ENCODE measurements at regions not wholly inside any gene's neighbourhood (a gene's known extent, or its start where the extent isn't known, plus 50 kb on each side); places are given as distances from the start of the nearest gene placed in this dataset.
"Not testable (repeated sequence)": the region's sequence is repeated elsewhere in the genome, so short reads cannot be mapped to it uniquely, and the experiment has no call there.

DNA sequence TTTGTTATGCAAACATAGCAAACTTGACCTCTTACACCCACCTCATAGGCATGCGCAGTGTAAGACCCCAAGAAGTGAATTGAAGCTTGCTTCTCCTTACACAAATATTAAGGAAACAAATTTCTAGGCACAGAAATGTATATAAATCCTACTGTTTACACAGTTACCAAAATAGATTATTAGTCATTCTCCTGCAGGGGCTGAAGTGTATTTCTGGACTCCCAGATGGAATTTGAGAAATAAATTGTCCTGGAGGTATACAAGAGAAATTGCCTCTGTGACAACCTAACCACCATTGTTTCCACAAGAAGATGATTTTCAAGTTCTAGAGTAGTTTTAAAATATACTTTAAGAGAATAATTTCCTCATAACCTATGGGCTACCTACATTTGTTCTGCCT, 656.0 kb upstream of the MDGA2 start:
- no peak for DNase-seq (ENCODE audit: low read depth)
- TF ChIP-seq MYC (IDR thresholded peaks at IDR 0.05; ENCODE audit: low read depth, low read length) (no peak), POLR2A (IDR thresholded peaks at IDR 0.05; ENCODE audit: extremely low read depth, insufficient read length) (no peak)
- TF ChIP-seq, protein P1, sequence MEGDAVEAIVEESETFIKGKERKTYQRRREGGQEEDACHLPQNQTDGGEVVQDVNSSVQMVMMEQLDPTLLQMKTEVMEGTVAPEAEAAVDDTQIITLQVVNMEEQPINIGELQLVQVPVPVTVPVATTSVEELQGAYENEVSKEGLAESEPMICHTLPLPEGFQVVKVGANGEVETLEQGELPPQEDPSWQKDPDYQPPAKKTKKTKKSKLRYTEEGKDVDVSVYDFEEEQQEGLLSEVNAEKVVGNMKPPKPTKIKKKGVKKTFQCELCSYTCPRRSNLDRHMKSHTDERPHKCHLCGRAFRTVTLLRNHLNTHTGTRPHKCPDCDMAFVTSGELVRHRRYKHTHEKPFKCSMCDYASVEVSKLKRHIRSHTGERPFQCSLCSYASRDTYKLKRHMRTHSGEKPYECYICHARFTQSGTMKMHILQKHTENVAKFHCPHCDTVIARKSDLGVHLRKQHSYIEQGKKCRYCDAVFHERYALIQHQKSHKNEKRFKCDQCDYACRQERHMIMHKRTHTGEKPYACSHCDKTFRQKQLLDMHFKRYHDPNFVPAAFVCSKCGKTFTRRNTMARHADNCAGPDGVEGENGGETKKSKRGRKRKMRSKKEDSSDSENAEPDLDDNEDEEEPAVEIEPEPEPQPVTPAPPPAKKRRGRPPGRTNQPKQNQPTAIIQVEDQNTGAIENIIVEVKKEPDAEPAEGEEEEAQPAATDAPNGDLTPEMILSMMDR (IDR thresholded peaks at IDR 0.05; ENCODE audit: low read depth, low read length) = no peak
- TF ChIP-seq, protein P2, sequence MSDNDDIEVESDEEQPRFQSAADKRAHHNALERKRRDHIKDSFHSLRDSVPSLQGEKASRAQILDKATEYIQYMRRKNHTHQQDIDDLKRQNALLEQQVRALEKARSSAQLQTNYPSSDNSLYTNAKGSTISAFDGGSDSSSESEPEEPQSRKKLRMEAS (IDR thresholded peaks at IDR 0.05; ENCODE audit: low read depth, low read length) = no peak
- no peak overlapping the region for H3K4me3 ChIP-seq (ENCODE audit: low read depth, low read length)

DNA sequence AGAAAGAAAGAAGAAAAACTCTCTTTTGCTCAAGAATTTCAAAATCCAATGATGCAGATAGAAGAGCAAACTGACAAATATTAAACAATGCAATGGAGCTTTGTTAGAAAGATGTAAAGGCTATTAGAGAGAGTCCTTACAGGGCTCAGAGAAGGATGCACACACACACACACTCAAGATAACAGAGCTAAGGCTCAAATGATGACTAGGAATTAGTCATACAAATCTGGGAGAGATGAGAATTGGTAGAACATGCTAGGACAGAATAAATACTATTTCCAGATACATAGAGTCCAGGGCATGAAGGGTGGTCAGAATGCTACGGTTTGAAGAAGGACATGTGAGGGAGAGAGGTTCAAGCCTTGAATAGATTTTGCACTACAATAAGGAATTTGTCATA, 650.1 kb upstream of the MDGA2 start:
- TF ChIP-seq, protein P1 (IDR thresholded peaks at IDR 0.05; ENCODE audit: low read depth, low read length) = no peak
- TF ChIP-seq, protein P2 (IDR thresholded peaks at IDR 0.05; ENCODE audit: low read depth, low read length) = no peak
- no peak for TF ChIP-seq POLR2A (IDR thresholded peaks at IDR 0.05; ENCODE audit: extremely low read depth, insufficient read length)
- no peak for TF ChIP-seq MYC (IDR thresholded peaks at IDR 0.05; ENCODE audit: low read depth, low read length)
- H3K4me3 ChIP-seq (ENCODE audit: low read depth, low read length) = no peak overlapping the region
- DNase-seq (ENCODE audit: low read depth) = no peak

DNA sequence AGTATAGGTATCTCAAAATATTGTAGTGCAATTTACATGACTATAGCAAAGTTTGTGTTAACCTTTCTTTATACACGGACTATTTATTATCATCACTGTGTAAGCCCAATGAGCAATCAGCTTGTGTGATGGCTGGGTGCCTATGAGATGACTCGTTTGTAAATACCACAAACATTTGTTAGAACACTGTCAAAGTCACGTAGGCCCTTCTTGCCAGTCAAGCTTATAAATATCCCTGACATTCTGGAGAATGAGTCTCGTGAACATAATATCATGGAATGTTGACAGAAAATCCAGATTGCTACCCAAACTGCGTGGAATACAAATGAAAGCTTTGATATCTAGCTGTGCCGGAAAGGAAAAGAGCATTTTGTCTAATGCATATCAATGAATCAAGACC, 648.3 kb upstream of the MDGA2 start:
- H3K4me3 ChIP-seq (ENCODE audit: low read depth, low read length) = no peak overlapping the region
- TF ChIP-seq, protein P2 (IDR thresholded peaks at IDR 0.05; ENCODE audit: low read depth, low read length) = no peak
- no peak for TF ChIP-seq POLR2A (IDR thresholded peaks at IDR 0.05; ENCODE audit: extremely low read depth, insufficient read length)
- no peak for TF ChIP-seq MYC (IDR thresholded peaks at IDR 0.05; ENCODE audit: low read depth, low read length)
- TF ChIP-seq, protein P1 (IDR thresholded peaks at IDR 0.05; ENCODE audit: low read depth, low read length) = no peak
- DNase-seq (ENCODE audit: low read depth) = no peak

DNA sequence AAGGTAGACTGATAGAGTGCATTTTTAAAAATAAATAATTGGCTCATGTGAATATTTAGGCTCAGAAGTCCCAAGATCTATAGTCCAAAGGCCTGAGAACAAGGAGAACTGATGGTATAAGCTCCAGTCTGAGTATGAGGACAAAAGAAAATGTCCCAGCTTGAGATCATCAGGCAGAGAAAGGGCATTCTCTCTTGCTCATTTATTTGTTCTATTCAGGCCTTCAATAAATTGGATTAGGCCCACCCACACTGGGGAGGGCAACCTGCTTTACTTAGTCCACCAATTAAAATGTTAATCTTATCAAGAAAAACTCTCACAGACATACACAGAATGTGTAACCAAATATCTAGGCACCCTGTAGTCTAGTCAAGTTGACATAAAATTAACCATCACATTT, 644.4 kb upstream of the MDGA2 start:
- TF ChIP-seq, protein P2 (IDR thresholded peaks at IDR 0.05; ENCODE audit: low read depth, low read length) = no peak
- H3K4me3 ChIP-seq (ENCODE audit: low read depth, low read length) = no peak overlapping the region
- DNase-seq (ENCODE audit: low read depth) = no peak

DNA sequence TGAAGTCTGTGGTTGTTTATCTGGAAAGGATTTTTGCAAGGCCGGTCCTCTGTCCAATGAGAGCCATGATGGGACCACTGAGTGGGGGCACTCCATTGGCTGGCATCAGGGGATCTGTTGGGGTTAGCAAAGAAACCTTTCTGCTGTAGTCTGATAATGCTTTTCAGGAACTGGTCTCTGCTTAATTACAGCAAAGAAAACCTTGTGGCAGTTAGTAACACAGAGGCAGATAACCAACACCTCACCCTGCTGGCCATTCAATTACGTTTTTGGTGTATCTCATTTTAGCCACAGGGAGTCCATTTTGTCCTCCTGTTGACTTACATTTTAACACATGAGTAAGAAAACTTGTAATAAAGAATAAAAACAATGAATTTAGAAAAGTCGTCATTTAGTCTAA, 629.3 kb upstream of the MDGA2 start:
- H3K4me3 ChIP-seq (ENCODE audit: low read depth, low read length) = no peak overlapping the region
- DNase-seq (ENCODE audit: low read depth) = no peak
- TF ChIP-seq MYC (IDR thresholded peaks at IDR 0.05; ENCODE audit: low read depth, low read length) (no peak), POLR2A (IDR thresholded peaks at IDR 0.05; ENCODE audit: extremely low read depth, insufficient read length) (no peak)
- TF ChIP-seq, protein P1 (IDR thresholded peaks at IDR 0.05; ENCODE audit: low read depth, low read length) = no peak
- TF ChIP-seq, protein P2 (IDR thresholded peaks at IDR 0.05; ENCODE audit: low read depth, low read length) = no peak

DNA sequence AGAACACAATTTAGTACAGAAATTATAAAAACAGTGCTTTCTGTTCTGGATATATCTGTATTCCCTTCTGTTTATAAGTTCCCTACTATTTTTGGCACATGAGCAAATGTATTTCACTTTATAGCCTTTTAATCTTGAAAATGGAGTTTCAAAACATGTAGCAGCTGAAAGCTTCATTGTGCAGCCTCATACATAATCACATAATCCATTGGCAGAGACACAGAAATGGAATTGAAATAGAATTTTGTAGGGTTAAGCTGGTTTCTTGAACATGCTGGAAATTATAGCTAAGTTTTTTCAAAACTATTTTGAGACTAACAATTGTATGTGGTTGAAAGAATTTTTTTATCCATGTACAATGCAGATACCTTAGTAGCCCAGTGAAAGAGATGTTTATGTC, 614.3 kb upstream of the MDGA2 start:
- DNase-seq (ENCODE audit: low read depth) = no peak
- no peak overlapping the region for H3K4me3 ChIP-seq (ENCODE audit: low read depth, low read length)
- no peak for TF ChIP-seq POLR2A (IDR thresholded peaks at IDR 0.05; ENCODE audit: extremely low read depth, insufficient read length)
- no peak for TF ChIP-seq MYC (IDR thresholded peaks at IDR 0.05; ENCODE audit: low read depth, low read length)
- TF ChIP-seq, protein P2 (IDR thresholded peaks at IDR 0.05; ENCODE audit: low read depth, low read length) = no peak
- TF ChIP-seq, protein P1 (IDR thresholded peaks at IDR 0.05; ENCODE audit: low read depth, low read length) = no peak

DNA sequence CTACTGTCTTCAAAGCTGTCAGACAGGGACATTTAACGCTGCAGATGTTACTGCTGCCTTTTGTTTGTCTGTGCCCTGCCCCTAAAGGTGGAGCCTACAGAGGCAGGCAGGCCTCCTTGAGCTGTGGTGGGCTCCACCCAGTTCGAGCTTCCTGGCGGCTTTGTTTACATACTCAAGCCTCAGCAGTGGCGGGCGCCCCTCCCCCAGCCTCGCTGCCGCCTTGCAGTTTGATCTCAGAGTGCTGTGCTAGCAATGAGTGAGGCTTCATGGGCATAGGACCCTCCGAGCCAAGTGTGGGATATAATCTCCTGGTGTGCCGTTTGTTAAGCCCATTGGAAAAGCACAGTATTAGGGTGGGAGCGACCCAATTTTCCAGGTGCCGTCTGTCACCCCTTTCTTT, 609.8 kb upstream of the MDGA2 start:
- H3K4me3 ChIP-seq (ENCODE audit: low read depth, low read length); DNase-seq (ENCODE audit: low read depth): not testable (repeated sequence)
